ENCODE measurements at regions not wholly inside any gene's neighbourhood (a gene's known extent, or its start where the extent isn't known, plus 50 kb on each side); places are given as distances from the start of the nearest gene placed in this dataset.

DNA sequence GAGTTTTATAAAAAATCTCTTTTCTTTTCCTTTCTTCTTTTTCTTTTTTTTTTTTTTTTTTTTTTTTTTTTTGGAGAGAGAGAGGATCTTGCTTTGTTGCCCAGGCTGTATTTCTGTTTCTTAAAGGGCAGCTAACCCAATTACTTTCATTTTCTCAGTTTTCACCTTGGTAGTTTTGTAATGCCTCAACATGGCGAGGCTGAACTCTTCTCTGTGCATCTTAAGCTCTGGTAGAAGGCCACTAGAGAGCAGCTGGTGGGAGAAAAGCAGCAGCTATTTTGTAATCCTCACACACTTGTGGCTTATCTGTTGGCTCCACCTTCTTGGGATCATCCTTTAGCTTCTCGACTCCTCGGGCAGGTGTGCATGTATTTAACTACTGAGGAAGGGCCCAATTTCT is 152.2 kb upstream of the MEIS2 start:
- Histone ChIP-seq H3K36me3 (ENCODE audit: control insufficient read depth in 3 of 3, insufficient read depth in 3 of 3, low read length in 3 of 3) (no peaks in the 10 kb centered on the region), H3K4me1 (ENCODE audit: control insufficient read depth in 3 of 3, insufficient read depth in 3 of 3, low read length in 3 of 3) (no peaks in the 10 kb centered on the region), H3K4me3 (ENCODE audit: low read length in 3 of 3) (no peak overlapping the region), H3K9me3 (ENCODE audit: control insufficient read depth in 3 of 3, low read length in 3 of 3) (no peaks in the 10 kb centered on the region), H3K27ac (ENCODE audit: low read depth, low read length) (no peak overlapping the region), H3K9ac (ENCODE audit: low read depth in 1 of 3, low read length in 3 of 3) (no peak overlapping the region), H3K27me3 (ENCODE audit: control insufficient read depth in 3 of 3, insufficient read depth in 3 of 3, low read length in 3 of 3) (peaks cover 0 to 2% (median 0%) of the 10 kb centered on the region in 3 donors)

- Histone ChIP-seq H3K4me1 (ENCODE audit: control insufficient read depth in 3 of 3, insufficient read depth in 3 of 3, low read length in 3 of 3) (no peaks in the 10 kb centered on the region), H3K9ac (ENCODE audit: low read depth in 1 of 3, low read length in 3 of 3) (no peak overlapping the region), H3K27me3 (ENCODE audit: control insufficient read depth in 3 of 3, insufficient read depth in 3 of 3, low read length in 3 of 3) (peaks cover 0 to 2% (median 0%) of the 10 kb centered on the region in 3 donors), H3K4me3 (ENCODE audit: low read length in 3 of 3) (no peak overlapping the region), H3K36me3 (ENCODE audit: control insufficient read depth in 3 of 3, insufficient read depth in 3 of 3, low read length in 3 of 3) (no peaks in the 10 kb centered on the region), H3K9me3 (ENCODE audit: control insufficient read depth in 3 of 3, low read length in 3 of 3) (no peaks in the 10 kb centered on the region), H3K27ac (ENCODE audit: low read depth, low read length) (no peak overlapping the region)
These were observed 153.5 kb upstream of the MEIS2 start for GRCh38 chr15:37253877-37254276.

DNA sequence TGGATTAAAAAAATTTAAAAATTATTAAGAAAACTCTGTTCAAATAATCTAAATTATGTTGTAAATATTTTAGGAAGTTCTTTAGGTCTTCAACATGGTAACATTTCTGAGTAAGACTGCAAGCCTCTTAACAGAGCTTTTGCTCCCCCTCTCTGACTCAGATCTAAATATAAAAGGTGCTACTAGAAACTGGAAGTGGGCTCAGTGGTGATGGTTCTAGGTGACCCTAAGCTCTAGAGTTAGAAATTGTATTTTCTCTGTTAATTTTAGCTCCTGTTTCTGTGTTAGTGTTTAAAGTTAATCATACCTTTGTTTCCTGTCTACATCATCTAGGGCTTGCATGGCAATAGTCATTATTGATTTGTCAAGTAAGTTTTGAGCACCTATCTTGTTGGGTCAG is 159.9 kb upstream of the MEIS2 start:
- Histone ChIP-seq H3K27ac (ENCODE audit: low read depth, low read length) (no peak overlapping the region), H3K9ac (ENCODE audit: low read depth in 1 of 3, low read length in 3 of 3) (no peak overlapping the region), H3K36me3 (ENCODE audit: control insufficient read depth in 3 of 3, insufficient read depth in 3 of 3, low read length in 3 of 3) (no peaks in the 10 kb centered on the region), H3K27me3 (ENCODE audit: control insufficient read depth in 3 of 3, insufficient read depth in 3 of 3, low read length in 3 of 3) (no peaks in the 10 kb centered on the region), H3K4me3 (ENCODE audit: low read length in 3 of 3) (no peak overlapping the region), H3K4me1 (ENCODE audit: control insufficient read depth in 3 of 3, insufficient read depth in 3 of 3, low read length in 3 of 3) (no peaks in the 10 kb centered on the region), H3K9me3 (ENCODE audit: control insufficient read depth in 3 of 3, low read length in 3 of 3) (no peaks in the 10 kb centered on the region)

GRCh38 chr15:37261685-37262084 is 161.3 kb upstream of the MEIS2 start:
- no peak overlapping the region for H3K4me3 ChIP-seq (ENCODE audit: low read length in 3 of 3)
- H3K27ac ChIP-seq (ENCODE audit: low read depth, low read length) = no peak overlapping the region
- no peaks in the 10 kb centered on the region for H3K4me1 ChIP-seq (ENCODE audit: control insufficient read depth in 3 of 3, insufficient read depth in 3 of 3, low read length in 3 of 3)
- no peak overlapping the region for H3K9ac ChIP-seq (ENCODE audit: low read depth in 1 of 3, low read length in 3 of 3)
- H3K27me3 ChIP-seq (ENCODE audit: control insufficient read depth in 3 of 3, insufficient read depth in 3 of 3, low read length in 3 of 3) = no peaks in the 10 kb centered on the region
- H3K9me3 ChIP-seq (ENCODE audit: control insufficient read depth in 3 of 3, low read length in 3 of 3) = no peaks in the 10 kb centered on the region
- no peaks in the 10 kb centered on the region for H3K36me3 ChIP-seq (ENCODE audit: control insufficient read depth in 3 of 3, insufficient read depth in 3 of 3, low read length in 3 of 3)

DNA sequence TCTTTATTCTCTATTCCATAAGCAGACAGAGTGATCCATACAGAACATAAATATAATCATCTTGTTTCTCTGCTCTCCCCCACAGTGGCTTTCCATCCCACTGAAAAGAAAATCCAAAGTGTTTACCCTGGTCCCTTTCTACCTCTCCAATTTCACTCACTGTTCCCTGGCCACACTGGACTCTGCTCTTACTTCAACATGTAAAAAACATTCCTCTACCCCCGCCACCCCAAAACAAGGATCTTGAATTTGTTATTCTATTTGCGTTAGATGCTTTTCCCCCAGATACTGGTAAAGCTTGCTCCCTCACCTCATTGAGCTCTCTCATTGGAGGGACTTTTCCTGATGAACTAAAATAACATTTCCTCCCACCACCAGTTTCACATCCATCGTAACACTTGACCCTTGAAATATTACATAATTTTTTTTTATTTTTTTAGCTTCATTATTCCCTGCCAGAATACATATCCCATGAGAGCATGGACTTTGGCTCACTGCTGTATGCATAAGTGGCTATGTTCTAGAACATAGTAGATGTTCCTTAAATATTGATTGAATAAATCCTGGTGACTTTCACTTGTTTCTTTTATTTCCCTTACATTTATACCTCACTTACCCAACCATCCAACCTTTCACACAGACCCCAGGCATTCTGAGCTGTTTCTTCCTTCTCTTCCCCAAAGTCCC is 162.7 kb upstream of the MEIS2 start:
- H3K4me3 ChIP-seq (ENCODE audit: low read length in 3 of 3) = no peak overlapping the region
- H3K36me3 ChIP-seq (ENCODE audit: control insufficient read depth in 3 of 3, insufficient read depth in 3 of 3, low read length in 3 of 3) = no peaks in the 10 kb centered on the region
- no peaks in the 10 kb centered on the region for H3K9me3 ChIP-seq (ENCODE audit: control insufficient read depth in 3 of 3, low read length in 3 of 3)
- H3K4me1 ChIP-seq (ENCODE audit: control insufficient read depth in 3 of 3, insufficient read depth in 3 of 3, low read length in 3 of 3) = no peaks in the 10 kb centered on the region
- no peak overlapping the region for H3K9ac ChIP-seq (ENCODE audit: low read depth in 1 of 3, low read length in 3 of 3)
- H3K27ac ChIP-seq (ENCODE audit: low read depth, low read length) = no peak overlapping the region
- H3K27me3 ChIP-seq (ENCODE audit: control insufficient read depth in 3 of 3, insufficient read depth in 3 of 3, low read length in 3 of 3) = no peaks in the 10 kb centered on the region

GRCh38 chr15:37289109-37289765 is 188.9 kb upstream of the MEIS2 start:
- Histone ChIP-seq H3K9me3 (ENCODE audit: control insufficient read depth in 3 of 3, low read length in 3 of 3) (no peaks in the 10 kb centered on the region), H3K27me3 (ENCODE audit: control insufficient read depth in 3 of 3, insufficient read depth in 3 of 3, low read length in 3 of 3) (no peaks in the 10 kb centered on the region), H3K27ac (ENCODE audit: low read depth, low read length) (no peak overlapping the region), H3K9ac (ENCODE audit: low read depth in 1 of 3, low read length in 3 of 3) (no peak overlapping the region), H3K4me3 (ENCODE audit: low read length in 3 of 3) (no peak overlapping the region), H3K36me3 (ENCODE audit: control insufficient read depth in 3 of 3, insufficient read depth in 3 of 3, low read length in 3 of 3) (no peaks in the 10 kb centered on the region), H3K4me1 (ENCODE audit: control insufficient read depth in 3 of 3, insufficient read depth in 3 of 3, low read length in 3 of 3) (no peaks in the 10 kb centered on the region)

- Histone ChIP-seq H3K36me3 (ENCODE audit: control insufficient read depth in 3 of 3, insufficient read depth in 3 of 3, low read length in 3 of 3) (no peaks in the 10 kb centered on the region), H3K27ac (ENCODE audit: low read depth, low read length) (no peak overlapping the region), H3K4me3 (ENCODE audit: low read length in 3 of 3) (no peak overlapping the region), H3K9ac (ENCODE audit: low read depth in 1 of 3, low read length in 3 of 3) (no peak overlapping the region), H3K4me1 (ENCODE audit: control insufficient read depth in 3 of 3, insufficient read depth in 3 of 3, low read length in 3 of 3) (no peaks in the 10 kb centered on the region), H3K27me3 (ENCODE audit: control insufficient read depth in 3 of 3, insufficient read depth in 3 of 3, low read length in 3 of 3) (no peaks in the 10 kb centered on the region), H3K9me3 (ENCODE audit: control insufficient read depth in 3 of 3, low read length in 3 of 3) (no peaks in the 10 kb centered on the region)
These were observed 191.6 kb upstream of the MEIS2 start for GRCh38 chr15:37291920-37292319.

DNA sequence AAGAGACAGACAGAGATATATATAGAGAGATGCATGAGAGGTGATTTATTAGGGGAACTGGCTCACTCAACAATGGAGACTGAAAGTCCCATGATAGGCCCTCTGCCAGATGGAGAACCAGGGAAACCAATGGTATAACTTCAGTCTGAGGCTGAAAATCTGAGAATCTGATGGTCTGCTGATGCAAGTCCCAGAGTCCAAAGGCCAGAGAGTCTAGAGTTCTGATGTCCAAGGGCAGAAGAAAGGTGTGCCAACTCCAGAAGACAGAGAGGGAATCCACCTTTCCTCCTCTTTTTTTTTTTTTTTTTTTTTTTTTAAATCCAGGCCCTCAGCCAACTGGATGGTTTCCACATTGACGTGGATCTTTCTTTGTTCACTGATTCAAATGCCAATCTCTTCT is 197.9 kb upstream of the MEIS2 start:
- Histone ChIP-seq H3K27me3 (ENCODE audit: control insufficient read depth in 3 of 3, insufficient read depth in 3 of 3, low read length in 3 of 3) (no peaks in the 10 kb centered on the region), H3K36me3 (ENCODE audit: control insufficient read depth in 3 of 3, insufficient read depth in 3 of 3, low read length in 3 of 3) (no peaks in the 10 kb centered on the region), H3K9ac (ENCODE audit: low read depth in 1 of 3, low read length in 3 of 3) (no peak overlapping the region), H3K9me3 (ENCODE audit: control insufficient read depth in 3 of 3, low read length in 3 of 3) (no peaks in the 10 kb centered on the region), H3K4me3 (ENCODE audit: low read length in 3 of 3) (no peak overlapping the region), H3K27ac (ENCODE audit: low read depth, low read length) (no peak overlapping the region), H3K4me1 (ENCODE audit: control insufficient read depth in 3 of 3, insufficient read depth in 3 of 3, low read length in 3 of 3) (no peaks in the 10 kb centered on the region)

- Histone ChIP-seq H3K4me1 (ENCODE audit: control insufficient read depth in 3 of 3, insufficient read depth in 3 of 3, low read length in 3 of 3) (no peaks in the 10 kb centered on the region), H3K4me3 (ENCODE audit: low read length in 3 of 3) (no peak overlapping the region), H3K36me3 (ENCODE audit: control insufficient read depth in 3 of 3, insufficient read depth in 3 of 3, low read length in 3 of 3) (no peaks in the 10 kb centered on the region), H3K27ac (ENCODE audit: low read depth, low read length) (no peak overlapping the region), H3K27me3 (ENCODE audit: control insufficient read depth in 3 of 3, insufficient read depth in 3 of 3, low read length in 3 of 3) (no peaks in the 10 kb centered on the region), H3K9ac (ENCODE audit: low read depth in 1 of 3, low read length in 3 of 3) (no peak overlapping the region), H3K9me3 (ENCODE audit: control insufficient read depth in 3 of 3, low read length in 3 of 3) (no peaks in the 10 kb centered on the region)
These were observed 239.1 kb upstream of the MEIS2 start for GRCh38 chr15:37339437-37339836.

GRCh38 chr15:37339856-37340255 is 239.5 kb upstream of the MEIS2 start:
- Histone ChIP-seq H3K9me3 (ENCODE audit: control insufficient read depth in 3 of 3, low read length in 3 of 3) (no peaks in the 10 kb centered on the region), H3K27me3 (ENCODE audit: control insufficient read depth in 3 of 3, insufficient read depth in 3 of 3, low read length in 3 of 3) (no peaks in the 10 kb centered on the region), H3K27ac (ENCODE audit: low read depth, low read length) (no peak overlapping the region), H3K9ac (ENCODE audit: low read depth in 1 of 3, low read length in 3 of 3) (no peak overlapping the region), H3K36me3 (ENCODE audit: control insufficient read depth in 3 of 3, insufficient read depth in 3 of 3, low read length in 3 of 3) (no peaks in the 10 kb centered on the region), H3K4me1 (ENCODE audit: control insufficient read depth in 3 of 3, insufficient read depth in 3 of 3, low read length in 3 of 3) (no peaks in the 10 kb centered on the region), H3K4me3 (ENCODE audit: low read length in 3 of 3) (no peak overlapping the region)

All from skeletal muscle tissue (tissue), 3 donors.